Trophoblast cell (in vitro differentiated cells and primary cell): ENCODE measurements at regions not wholly inside any gene's neighbourhood (a gene's known extent, or its start where the extent isn't known, plus 50 kb on each side); places are given as distances from the start of the nearest gene placed in this dataset.
"Not testable (repeated sequence)": the region's sequence is repeated elsewhere in the genome, so short reads cannot be mapped to it uniquely, and the experiment has no call there.

ENCODE experiments used
- DNase-seq, 2 donors: peaks; one replicate each; pipeline ENCODE4 v3.0.0-alpha.2; 2016
- H2AFZ ChIP-seq: 2 replicates; pipeline ENCODE4 v1.6.1; 2013; ENCODE audit warnings: low read length, moderate library complexity, mild to moderate bottlenecking; ENCODE audit not compliant: insufficient read depth, poor library complexity
- H2AK5ac ChIP-seq: 2 replicates; pipeline ENCODE4 v1.6.1; 2013; ENCODE audit warnings: mild to moderate bottlenecking, low read length
- H2BK120ac ChIP-seq: 2 replicates; pipeline ENCODE4 v1.6.1; 2013; ENCODE audit warnings: low read length, mild to moderate bottlenecking, moderate library complexity; ENCODE audit not compliant: insufficient read depth, poor library complexity
- H2BK12ac ChIP-seq: 2 replicates; pipeline ENCODE4 v1.6.1; 2013; ENCODE audit warnings: mild to moderate bottlenecking, low read length, moderate library complexity
- H2BK5ac ChIP-seq: 2 replicates; pipeline ENCODE4 v1.6.1; 2013; ENCODE audit warnings: low read length, low read depth, moderate library complexity, mild to moderate bottlenecking; ENCODE audit not compliant: poor library complexity
- H3K14ac ChIP-seq: 2 replicates; pipeline ENCODE4 v1.6.1; 2013; ENCODE audit warnings: mild to moderate bottlenecking, low read length
- H3K18ac ChIP-seq: 2 replicates; pipeline ENCODE4 v1.6.1; 2013; ENCODE audit warnings: mild to moderate bottlenecking, low read length
- H3K23ac ChIP-seq: 2 replicates; pipeline ENCODE4 v1.6.1; 2013; ENCODE audit warnings: low read length
- H3K27ac ChIP-seq: 2 replicates; pipeline ENCODE4 v1.5.1; 2013; ENCODE audit warnings: low read depth, mild to moderate bottlenecking, inconsistent platforms, low read length, moderate library complexity
- H3K27me3 ChIP-seq: 2 replicates; pipeline ENCODE4 v1.6.1; 2013; ENCODE audit warnings: inconsistent platforms, mild to moderate bottlenecking, low read length, moderate library complexity; ENCODE audit not compliant: insufficient read depth
- H3K36me3 ChIP-seq, 2 experiments: 1 replicate in 1 of 2; 2 replicates in 1 of 2; pipeline ENCODE4 v1.6.1; 2013; ENCODE audit warnings: low read length in 2 of 2, mild to moderate bottlenecking in 2 of 2, moderate library complexity in 1 of 2; ENCODE audit not compliant: insufficient read depth in 2 of 2, control insufficient read depth in 1 of 2
- H3K4ac ChIP-seq: 2 replicates; pipeline ENCODE4 v1.6.1; 2013; ENCODE audit warnings: low read depth, mild to moderate bottlenecking, low read length, moderate library complexity
- H3K4me1 ChIP-seq, 2 experiments: 1 replicate in 1 of 2; 2 replicates in 1 of 2; pipeline ENCODE4 v1.6.1; 2013; ENCODE audit warnings: low read length in 2 of 2, mild to moderate bottlenecking in 2 of 2, moderate library complexity in 1 of 2; ENCODE audit not compliant: insufficient read depth in 2 of 2, control insufficient read depth in 1 of 2
- H3K4me2 ChIP-seq: 2 replicates; pipeline ENCODE4 v1.6.1; 2013; ENCODE audit warnings: inconsistent platforms, mild to moderate bottlenecking, low read length, moderate library complexity
- H3K4me3 ChIP-seq: 2 replicates; pipeline ENCODE4 v1.5.1; 2013; ENCODE audit warnings: mild to moderate bottlenecking, low read depth, low read length, inconsistent platforms
- H3K79me1 ChIP-seq: one replicate; pipeline ENCODE4 v1.6.1; 2013; ENCODE audit warnings: low read length
- H3K79me2 ChIP-seq: 2 replicates; pipeline ENCODE4 v1.6.1; 2013; ENCODE audit warnings: low read length, mild to moderate bottlenecking; ENCODE audit not compliant: control insufficient read depth, insufficient read depth, poor library complexity
- H3K9ac ChIP-seq: 2 replicates; pipeline ENCODE4 v1.6.1; 2013; ENCODE audit warnings: mild to moderate bottlenecking, low read length
- H3K9me3 ChIP-seq: 2 replicates; pipeline ENCODE4 v1.6.1; 2013; ENCODE audit warnings: low read depth, mild to moderate bottlenecking, control low read depth, inconsistent platforms, low read length; ENCODE audit not compliant: insufficient read depth
- H4K12ac ChIP-seq: 2 replicates; pipeline ENCODE4 v1.6.1; 2013; ENCODE audit warnings: low read depth, mild to moderate bottlenecking, low read length, moderate library complexity
- H4K8ac ChIP-seq: 2 replicates; pipeline ENCODE4 v1.6.1; 2013; ENCODE audit warnings: low read depth, mild to moderate bottlenecking, low read length, moderate library complexity
- H4K91ac ChIP-seq: one replicate; pipeline ENCODE4 v1.6.1; 2013; ENCODE audit warnings: low read depth, mild to moderate bottlenecking, low read length, moderate library complexity
- WGBS: extraction: QIAGEN DNeasy Blood & Tissue Kit; methylation state at CpG from one replicate; pipeline ENCODE4 v1.1.7; 2013; ENCODE audit warnings: missing lambda C conversion rate; ENCODE audit not compliant: insufficient read length, insufficient coverage; ENCODE audit errors: extremely low coverage; 5-methylcytosine and 5-hydroxymethylcytosine counted together

DNA sequence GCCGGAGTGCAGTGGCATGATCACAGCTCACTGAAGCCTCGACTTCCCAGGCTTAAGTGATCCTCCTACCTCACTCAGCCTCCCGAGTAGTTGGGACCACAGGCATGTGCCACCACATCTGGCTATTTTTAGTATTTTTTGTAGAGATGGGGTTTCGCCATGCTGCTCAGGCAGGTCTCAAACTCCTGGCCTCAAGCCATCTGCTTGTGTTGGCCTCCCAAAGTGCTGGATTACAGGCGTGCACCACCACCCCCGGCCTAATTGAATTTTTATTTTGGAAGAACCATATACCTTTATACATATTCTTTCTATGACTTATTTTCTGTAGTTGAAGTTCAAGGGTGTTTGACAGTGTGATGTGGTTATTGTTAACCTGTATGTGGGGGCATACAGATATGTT is 2885.9 kb downstream of the RPIA start:
- not testable (repeated sequence) for H4K91ac ChIP-seq, H3K4me3 ChIP-seq, H3K4me1 ChIP-seq, H3K14ac ChIP-seq, H2BK12ac ChIP-seq, DNase-seq, H3K4ac ChIP-seq, H2AK5ac ChIP-seq, H3K36me3 ChIP-seq, H3K27ac ChIP-seq, H2BK5ac ChIP-seq, H3K23ac ChIP-seq, H2AFZ ChIP-seq, H4K8ac ChIP-seq, H3K9ac ChIP-seq, H3K9me3 ChIP-seq, H4K12ac ChIP-seq, H3K4me2 ChIP-seq, H3K18ac ChIP-seq, H3K79me2 ChIP-seq, H3K27me3 ChIP-seq, H3K79me1 ChIP-seq, H2BK120ac ChIP-seq
- WGBS, result no CpG with 5 or more reads among the region's 6 CpGs

DNA sequence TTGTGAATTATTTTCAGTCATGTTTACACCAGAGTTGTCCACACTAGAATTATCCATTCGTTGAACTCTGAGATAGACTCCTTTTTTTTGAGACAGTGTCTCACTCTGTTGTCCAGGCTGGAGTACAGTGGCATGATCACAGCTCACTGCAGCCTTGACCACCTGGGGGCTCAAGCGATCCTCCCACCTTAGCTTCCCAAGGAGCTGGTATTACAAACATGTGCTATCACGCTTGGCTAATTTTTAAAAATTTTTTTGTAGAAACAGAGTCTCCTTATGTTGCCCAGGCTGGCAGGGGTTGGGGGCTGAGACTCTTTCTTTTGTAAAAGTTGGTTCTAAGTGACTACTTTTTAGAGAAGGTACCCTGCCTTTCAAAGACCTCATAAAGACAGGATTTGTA is 2887.2 kb downstream of the RPIA start:
- not testable (repeated sequence) for H3K4me2 ChIP-seq, DNase-seq, H3K4me1 ChIP-seq, H3K14ac ChIP-seq, H3K4me3 ChIP-seq, H4K8ac ChIP-seq, H2BK120ac ChIP-seq, H3K79me1 ChIP-seq, H3K27me3 ChIP-seq, H2AK5ac ChIP-seq, H3K79me2 ChIP-seq, H4K12ac ChIP-seq, H3K36me3 ChIP-seq, H2BK5ac ChIP-seq, H4K91ac ChIP-seq, H2BK12ac ChIP-seq, H3K9me3 ChIP-seq, H3K4ac ChIP-seq, H2AFZ ChIP-seq, H3K9ac ChIP-seq, H3K27ac ChIP-seq, H3K18ac ChIP-seq, H3K23ac ChIP-seq
- no CpG with 5 or more reads among the region's 3 CpGs for WGBS

- not testable (repeated sequence) for H4K91ac ChIP-seq, H3K9ac ChIP-seq, H4K12ac ChIP-seq, H3K79me2 ChIP-seq, H3K4me2 ChIP-seq, H3K4ac ChIP-seq, H3K79me1 ChIP-seq, H3K4me1 ChIP-seq, H3K4me3 ChIP-seq, H3K27me3 ChIP-seq, H2AK5ac ChIP-seq, H2BK12ac ChIP-seq, H4K8ac ChIP-seq, H3K27ac ChIP-seq, H3K36me3 ChIP-seq, H3K14ac ChIP-seq, DNase-seq, H3K18ac ChIP-seq, H3K9me3 ChIP-seq, H2BK5ac ChIP-seq, H3K23ac ChIP-seq, H2AFZ ChIP-seq, H2BK120ac ChIP-seq
- no CpG with 5 or more reads among the region's 3 CpGs for whole genome bisulfite sequencing
Measured at GRCh38 chr2:91579555-91579954, 2888.1 kb downstream of the RPIA start.

DNA sequence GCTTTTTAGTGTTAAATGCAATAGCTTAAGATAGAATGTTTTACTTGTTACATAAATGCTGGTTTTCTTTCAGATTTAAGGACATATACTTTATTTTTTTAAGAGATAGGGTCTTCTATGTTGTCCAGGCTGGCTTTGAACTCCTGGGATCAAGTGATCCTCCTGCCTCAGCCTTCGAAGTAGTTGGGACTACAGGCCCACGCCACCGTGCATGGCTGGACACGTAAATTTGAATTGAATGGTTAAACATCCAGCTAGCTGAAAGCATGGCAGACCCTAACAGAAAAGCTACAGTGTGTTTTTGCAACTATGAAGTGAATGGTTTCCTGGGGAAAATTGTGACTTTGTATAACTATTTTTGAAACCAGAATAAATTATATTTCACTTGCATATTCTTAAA is 2888.6 kb downstream of the RPIA start:
- not testable (repeated sequence) for H2AK5ac ChIP-seq, H3K23ac ChIP-seq, H2BK120ac ChIP-seq, H4K91ac ChIP-seq, H4K8ac ChIP-seq, H3K79me2 ChIP-seq, H3K4me1 ChIP-seq, H3K36me3 ChIP-seq, H3K4ac ChIP-seq, H3K9ac ChIP-seq, H3K4me2 ChIP-seq, H3K79me1 ChIP-seq, H4K12ac ChIP-seq, H3K27me3 ChIP-seq, H3K27ac ChIP-seq, H2AFZ ChIP-seq, H2BK12ac ChIP-seq, H3K9me3 ChIP-seq, H3K14ac ChIP-seq, H3K4me3 ChIP-seq, H3K18ac ChIP-seq, H2BK5ac ChIP-seq, DNase-seq
- no CpG with 5 or more reads among the region's 4 CpGs for WGBS
